Breast epithelium (tissue), 3 donors: ENCODE measurements at regions not wholly inside any gene's neighbourhood (a gene's known extent, or its start where the extent isn't known, plus 50 kb on each side); places are given as distances from the start of the nearest gene placed in this dataset.

ENCODE experiments used
- CTCF ChIP-seq, 3 donors: fragments of 450-650 bp; IDR thresholded peaks; one replicate each; pipeline ENCODE4 v1.5.1; 2016 to 2017; ENCODE audit warnings: antibody characterized with exemption in 3 of 3, mild to moderate bottlenecking in 3 of 3, moderate library complexity in 3 of 3
- POLR2A ChIP-seq: fragments of 450-650 bp; IDR thresholded peaks from one replicate; pipeline ENCODE4 v1.6.1; 2016; ENCODE audit warnings: antibody characterized with exemption, mild to moderate bottlenecking, moderate library complexity
- POLR2AphosphoS5 ChIP-seq, 3 donors: sonication (generic); formaldehyde crosslinking; IDR thresholded peaks; one replicate each; pipeline ENCODE4 v1.6.1; 2017; ENCODE audit warnings: antibody characterized with exemption in 3 of 3

GRCh38 chr4:186449954-186450353 is 105.4 kb downstream of the MTNR1A start:
- TF ChIP-seq POLR2A (no peak), CTCF (IDR thresholded peaks at IDR 0.05) (no peak), POLR2AphosphoS5 (IDR thresholded peaks at IDR 0.05) (no peak)
